ENCODE measurements at regions not wholly inside any gene's neighbourhood (a gene's known extent, or its start where the extent isn't known, plus 50 kb on each side); places are given as distances from the start of the nearest gene placed in this dataset.
"Not testable (repeated sequence)": the region's sequence is repeated elsewhere in the genome, so short reads cannot be mapped to it uniquely, and the experiment has no call there.

DNA sequence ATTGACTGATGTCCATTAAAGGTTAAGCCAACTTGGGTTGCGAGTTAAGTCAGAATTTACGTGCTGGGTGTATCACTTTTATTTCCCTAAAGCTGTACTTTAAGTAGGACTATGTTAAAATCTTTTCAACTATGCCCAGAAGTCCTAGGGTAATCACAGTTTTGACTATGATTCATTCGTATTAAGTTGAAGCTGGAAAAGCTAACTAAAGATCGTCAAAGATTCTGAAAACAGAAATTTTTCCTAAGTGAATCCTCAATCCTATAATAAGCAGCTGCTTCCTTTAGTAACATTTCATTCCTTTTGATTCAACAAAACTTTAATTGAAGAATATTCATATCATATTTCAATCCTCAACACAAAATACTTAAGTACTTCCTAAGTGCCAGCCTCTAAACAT is 460.4 kb downstream of the ACTL7B start:
- H3K36me3 Mint-ChIP-seq (ENCODE audit: insufficient read depth): no peaks in the 10 kb centered on the region
- peaks cover 11% of the 10 kb centered on the region for H3K9me3 Mint-ChIP-seq
- H3K27ac Mint-ChIP-seq (ENCODE audit: low read depth): no peak overlapping the region
- ATAC-seq (replicated peaks; ENCODE audit: extremely low read depth, poor library complexity, severe bottlenecking): no peak
- H3K4me3 Mint-ChIP-seq: no peak overlapping the region
- H3K27me3 Mint-ChIP-seq: no peaks in the 10 kb centered on the region
- DNase-seq (ENCODE audit: low spot score in 2 of 2): no peak
- H3K4me1 Mint-ChIP-seq: no peaks in the 10 kb centered on the region

DNA sequence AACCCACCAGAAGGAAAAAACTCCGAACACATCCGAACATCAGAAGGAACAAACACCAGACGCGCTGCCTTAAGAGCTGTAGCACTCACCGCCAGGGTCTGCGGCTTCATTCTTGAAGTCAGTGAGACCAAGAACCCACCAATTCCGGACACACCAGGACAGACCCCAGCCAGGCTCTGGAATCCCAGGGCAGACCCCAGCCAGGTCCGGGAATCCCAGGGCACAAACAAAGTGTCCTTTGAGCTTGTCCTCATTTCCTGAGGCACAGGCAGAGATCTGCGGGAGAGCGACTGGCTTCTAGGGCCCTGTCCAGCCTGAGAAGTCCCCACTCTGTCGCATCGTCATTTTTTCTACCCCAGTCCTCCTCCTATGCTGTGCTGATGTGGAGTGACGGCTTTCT is 461.1 kb downstream of the ACTL7B start:
- Mint-ChIP-seq H3K27me3 (no peaks in the 10 kb centered on the region), H3K36me3 (ENCODE audit: insufficient read depth) (no peaks in the 10 kb centered on the region), H3K4me1 (no peaks in the 10 kb centered on the region), H3K4me3 (no peak overlapping the region), H3K27ac (ENCODE audit: low read depth) (no peak overlapping the region), H3K9me3 (peaks cover 11% of the 10 kb centered on the region)
- DNase-seq (ENCODE audit: low spot score in 2 of 2): no peak
- no peak for ATAC-seq (replicated peaks; ENCODE audit: extremely low read depth, poor library complexity, severe bottlenecking)

DNA sequence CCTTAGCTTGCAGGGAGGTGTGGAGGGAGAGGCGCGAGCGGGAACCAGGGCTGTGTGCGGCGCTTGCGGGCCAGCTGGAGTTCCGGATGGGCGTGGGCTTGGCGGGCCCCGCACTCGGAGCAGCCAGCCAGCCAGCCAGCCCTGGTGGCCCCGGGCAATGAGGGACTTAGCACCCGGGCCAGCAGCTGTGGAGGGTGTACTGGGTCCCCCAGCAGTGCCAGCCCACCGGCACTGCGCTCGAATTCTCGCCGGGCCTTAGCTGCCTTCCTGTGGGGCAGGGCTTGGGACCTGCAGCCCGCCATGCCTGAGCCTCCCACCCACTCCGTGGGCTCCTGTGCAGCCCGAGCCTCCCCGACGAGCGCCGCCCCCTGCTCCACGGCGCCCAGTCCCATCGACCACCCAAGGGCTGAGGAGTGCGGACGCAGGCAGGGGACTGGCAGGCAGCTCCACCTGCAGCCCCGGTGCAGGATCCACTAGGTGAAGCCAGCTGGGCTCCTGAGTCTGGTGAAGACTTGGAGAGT is 462.2 kb downstream of the ACTL7B start:
- not testable (repeated sequence) for DNase-seq (ENCODE audit: low spot score in 2 of 2); H3K27me3 Mint-ChIP-seq; H3K9me3 Mint-ChIP-seq; ATAC-seq (replicated peaks; ENCODE audit: extremely low read depth, poor library complexity, severe bottlenecking); H3K4me3 Mint-ChIP-seq; H3K36me3 Mint-ChIP-seq (ENCODE audit: insufficient read depth); H3K27ac Mint-ChIP-seq (ENCODE audit: low read depth); H3K4me1 Mint-ChIP-seq

DNA sequence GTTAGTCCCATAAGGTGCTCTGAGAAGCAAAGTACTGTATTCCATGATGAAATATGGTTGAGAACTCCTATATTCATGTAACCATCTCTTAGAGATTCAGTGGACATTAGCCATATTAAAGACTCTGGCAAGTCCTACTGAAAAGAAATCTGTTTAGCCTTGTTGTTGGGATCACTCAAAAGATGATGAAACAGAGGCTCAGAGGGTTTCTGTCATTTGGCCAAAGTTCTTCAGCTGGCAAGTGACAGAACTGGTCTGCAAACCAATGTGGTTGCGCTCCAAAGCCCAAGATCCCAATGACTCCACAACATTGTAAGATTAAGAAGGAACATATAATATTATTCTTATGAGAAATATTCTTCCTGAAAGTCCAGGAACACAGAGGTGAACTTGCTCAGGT is 462.9 kb downstream of the ACTL7B start:
- Mint-ChIP-seq H3K27ac (ENCODE audit: low read depth) (no peak overlapping the region), H3K27me3 (no peaks in the 10 kb centered on the region), H3K4me1 (no peaks in the 10 kb centered on the region), H3K4me3 (no peak overlapping the region), H3K36me3 (ENCODE audit: insufficient read depth) (no peaks in the 10 kb centered on the region), H3K9me3 (peaks cover 6% of the 10 kb centered on the region)
- ATAC-seq (replicated peaks; ENCODE audit: extremely low read depth, poor library complexity, severe bottlenecking): no peak
- DNase-seq (ENCODE audit: low spot score in 2 of 2): no peak

DNA sequence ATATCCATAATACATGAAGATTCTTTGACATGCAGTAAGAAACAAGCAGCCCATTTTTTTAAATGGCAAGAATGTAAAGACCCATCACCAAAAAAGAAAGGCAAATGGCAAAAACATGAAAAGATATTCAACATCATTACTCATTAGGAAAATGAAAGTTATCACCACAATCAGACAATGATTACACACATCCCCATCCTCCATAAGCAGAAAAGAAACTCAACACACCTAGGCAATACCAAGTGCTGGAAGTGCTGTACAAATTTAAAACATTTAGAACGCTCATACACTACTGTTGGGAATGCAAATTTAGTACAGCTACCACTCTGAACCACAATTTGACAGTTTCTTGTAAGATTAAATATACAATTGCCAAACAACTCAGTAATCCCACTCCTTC is 466.7 kb downstream of the ACTL7B start:
- H3K27ac Mint-ChIP-seq (ENCODE audit: low read depth): no peak overlapping the region
- no peaks in the 10 kb centered on the region for H3K4me1 Mint-ChIP-seq
- H3K4me3 Mint-ChIP-seq: no peak overlapping the region

DNA sequence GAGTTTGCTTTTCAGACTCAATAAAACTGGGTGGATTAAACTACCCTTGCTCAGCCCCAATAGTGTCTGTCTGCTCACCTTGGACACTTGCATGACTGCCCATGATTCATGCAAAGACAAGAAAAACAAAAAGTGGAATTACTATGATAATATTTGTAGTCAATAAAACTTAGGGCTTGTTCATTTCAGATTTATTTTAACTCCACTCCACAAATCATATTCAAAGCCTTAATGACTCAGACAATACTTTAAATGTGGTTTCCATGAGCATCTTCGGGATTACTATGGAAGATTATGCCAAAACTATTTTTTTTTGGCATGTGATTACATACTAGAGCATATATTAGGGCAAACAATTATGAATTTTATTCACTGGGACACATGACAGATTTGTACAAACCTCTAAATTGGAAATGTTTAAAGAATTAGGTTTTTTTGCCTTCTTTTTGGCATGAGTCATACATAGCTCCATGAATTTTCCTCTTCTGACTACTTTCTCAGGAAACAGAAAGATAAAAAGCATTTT is 468.9 kb downstream of the ACTL7B start:
- no peak overlapping the region for H3K27ac Mint-ChIP-seq (ENCODE audit: low read depth)
- ATAC-seq (replicated peaks; ENCODE audit: extremely low read depth, poor library complexity, severe bottlenecking): no peak
- peaks cover 5% of the 10 kb centered on the region for H3K9me3 Mint-ChIP-seq

More for the DNA sequence above, 466.7 kb downstream of the ACTL7B start:
- no peaks in the 10 kb centered on the region for H3K36me3 Mint-ChIP-seq (ENCODE audit: insufficient read depth)
- H3K9me3 Mint-ChIP-seq: peaks cover 5% of the 10 kb centered on the region
- ATAC-seq (replicated peaks; ENCODE audit: extremely low read depth, poor library complexity, severe bottlenecking) (no peak), DNase-seq (ENCODE audit: low spot score in 2 of 2) (no peak)
- no peaks in the 10 kb centered on the region for H3K27me3 Mint-ChIP-seq

DNA sequence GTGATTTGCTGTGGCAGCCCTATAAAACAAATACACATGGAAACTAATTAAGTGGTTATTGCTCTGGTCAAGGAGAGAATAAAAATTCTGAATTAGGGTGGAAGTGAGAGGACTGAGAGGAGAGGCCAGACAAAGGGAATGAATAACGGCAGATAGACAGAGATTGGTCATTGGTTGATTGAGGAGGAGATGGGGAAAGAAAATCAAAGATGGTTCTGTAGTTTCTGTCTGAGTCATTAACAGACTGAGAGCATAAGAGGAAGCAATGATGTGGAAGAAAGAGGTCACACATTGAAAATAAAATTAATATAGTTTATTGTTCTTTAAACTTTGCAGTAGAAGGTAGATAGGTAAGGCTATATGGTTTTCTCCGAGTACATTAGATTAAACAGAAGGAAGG is 469.8 kb downstream of the ACTL7B start:
- Mint-ChIP-seq H3K9me3 (peaks cover 9% of the 10 kb centered on the region), H3K27me3 (no peaks in the 10 kb centered on the region), H3K27ac (ENCODE audit: low read depth) (no peak overlapping the region), H3K4me3 (no peak overlapping the region), H3K36me3 (ENCODE audit: insufficient read depth) (no peaks in the 10 kb centered on the region), H3K4me1 (no peaks in the 10 kb centered on the region)
- DNase-seq (ENCODE audit: low spot score in 2 of 2) (no peak), ATAC-seq (replicated peaks; ENCODE audit: extremely low read depth, poor library complexity, severe bottlenecking) (no peak)

More for the DNA sequence above, 468.9 kb downstream of the ACTL7B start:
- no peak for DNase-seq (ENCODE audit: low spot score in 2 of 2)
- Mint-ChIP-seq H3K4me3 (no peak overlapping the region), H3K4me1 (no peaks in the 10 kb centered on the region), H3K27me3 (no peaks in the 10 kb centered on the region), H3K36me3 (ENCODE audit: insufficient read depth) (no peaks in the 10 kb centered on the region)

DNA sequence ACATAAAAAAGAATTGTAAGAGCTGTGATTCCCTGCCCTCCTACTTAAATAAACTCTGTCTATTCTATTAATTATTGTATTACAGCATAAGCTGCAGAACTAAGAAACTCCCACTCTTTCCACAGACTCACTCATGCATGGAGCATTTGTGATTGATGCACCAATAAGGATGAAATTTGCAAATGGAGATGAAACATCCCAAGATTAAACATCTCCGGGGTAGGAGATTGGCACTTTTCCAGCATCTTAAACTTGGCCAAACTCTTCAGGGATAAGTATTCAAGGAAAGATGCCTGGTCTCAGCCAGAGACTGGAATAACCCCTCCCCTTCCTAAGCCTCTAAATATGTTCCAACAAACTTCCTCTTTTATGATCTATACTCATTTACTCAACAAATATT is 472.0 kb downstream of the ACTL7B start:
- Mint-ChIP-seq H3K27ac (ENCODE audit: low read depth) (no peak overlapping the region), H3K36me3 (ENCODE audit: insufficient read depth) (no peaks in the 10 kb centered on the region), H3K9me3 (peaks cover 9% of the 10 kb centered on the region), H3K4me3 (no peak overlapping the region), H3K4me1 (no peaks in the 10 kb centered on the region), H3K27me3 (no peaks in the 10 kb centered on the region)
- ATAC-seq (replicated peaks; ENCODE audit: extremely low read depth, poor library complexity, severe bottlenecking) (no peak), DNase-seq (ENCODE audit: low spot score in 2 of 2) (no peak)

DNA sequence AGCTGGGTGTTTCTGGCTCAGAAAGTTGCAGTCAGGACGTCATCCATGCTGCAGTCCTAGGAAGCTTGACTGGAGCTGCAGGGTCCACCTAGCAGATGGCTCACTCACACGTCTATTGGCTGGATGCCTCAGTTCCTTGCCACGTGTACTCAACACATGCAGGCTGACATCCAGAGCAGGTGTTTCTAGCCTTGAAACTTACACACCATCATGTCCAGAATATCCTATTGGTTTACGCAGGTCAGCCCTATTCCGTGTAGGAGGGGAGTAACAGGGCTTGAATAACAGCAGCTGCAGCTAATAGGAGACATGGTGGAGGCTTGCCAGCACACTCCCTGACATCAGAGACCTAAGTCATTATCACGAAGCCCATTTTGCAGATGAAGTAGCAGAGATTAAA is 473.5 kb downstream of the ACTL7B start:
- no peak for ATAC-seq (replicated peaks; ENCODE audit: extremely low read depth, poor library complexity, severe bottlenecking)
- no peaks in the 10 kb centered on the region for H3K4me1 Mint-ChIP-seq
- H3K27me3 Mint-ChIP-seq: no peaks in the 10 kb centered on the region
- H3K4me3 Mint-ChIP-seq: no peak overlapping the region
- no peak overlapping the region for H3K27ac Mint-ChIP-seq (ENCODE audit: low read depth)
- H3K36me3 Mint-ChIP-seq (ENCODE audit: insufficient read depth): no peaks in the 10 kb centered on the region
- peaks cover 9% of the 10 kb centered on the region for H3K9me3 Mint-ChIP-seq
- DNase-seq (ENCODE audit: low spot score in 2 of 2): no peak

DNA sequence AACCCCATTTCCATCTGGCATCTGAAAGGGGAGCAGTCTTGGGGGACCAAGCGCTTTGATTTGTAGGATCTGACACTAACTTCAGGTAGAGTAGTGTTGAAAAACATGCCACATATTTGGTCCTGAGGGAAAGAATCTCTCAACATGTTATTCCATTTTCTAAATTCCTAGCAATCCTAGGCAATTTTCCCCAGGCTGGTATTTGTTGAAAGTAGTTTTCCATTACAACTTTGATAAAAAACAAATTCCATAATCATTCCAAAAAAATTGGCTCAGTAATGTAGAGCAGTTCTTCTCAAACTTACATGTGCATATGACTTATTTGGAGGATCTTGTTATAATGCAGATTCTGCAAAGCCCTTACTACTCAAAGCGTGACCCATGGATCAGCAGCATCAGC is 477.9 kb downstream of the ACTL7B start:
- H3K27me3 Mint-ChIP-seq: no peaks in the 10 kb centered on the region
- ATAC-seq (replicated peaks; ENCODE audit: extremely low read depth, poor library complexity, severe bottlenecking) (no peak), DNase-seq (ENCODE audit: low spot score in 2 of 2) (no peak)
- H3K9me3 Mint-ChIP-seq: peaks cover 4% of the 10 kb centered on the region
- H3K27ac Mint-ChIP-seq (ENCODE audit: low read depth): no peak overlapping the region
- no peak overlapping the region for H3K4me3 Mint-ChIP-seq
- H3K4me1 Mint-ChIP-seq: no peaks in the 10 kb centered on the region
- no peaks in the 10 kb centered on the region for H3K36me3 Mint-ChIP-seq (ENCODE audit: insufficient read depth)

DNA sequence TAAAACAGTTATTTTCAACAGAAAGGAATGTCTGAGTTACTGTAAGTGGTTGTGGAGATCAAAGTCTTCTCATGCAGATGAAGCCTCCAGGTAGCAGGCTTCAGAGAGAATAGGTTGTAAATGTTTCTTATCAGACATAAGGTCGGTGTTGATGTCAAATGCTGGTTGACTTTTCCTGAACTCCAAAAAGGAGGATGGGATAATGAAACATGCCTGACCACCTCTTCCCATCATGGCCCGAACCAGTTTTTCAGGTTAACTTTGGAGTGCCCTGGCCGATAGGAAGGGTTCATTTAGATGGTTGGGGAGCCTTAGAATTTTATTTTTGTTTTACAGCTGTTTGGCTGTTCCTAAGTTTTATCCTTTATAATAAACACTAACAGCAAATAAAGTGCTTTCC is 478.4 kb downstream of the ACTL7B start:
- Mint-ChIP-seq H3K36me3 (ENCODE audit: insufficient read depth) (no peaks in the 10 kb centered on the region), H3K4me3 (no peak overlapping the region), H3K4me1 (no peaks in the 10 kb centered on the region), H3K27me3 (no peaks in the 10 kb centered on the region), H3K9me3 (peaks cover 4% of the 10 kb centered on the region), H3K27ac (ENCODE audit: low read depth) (no peak overlapping the region)
- ATAC-seq (replicated peaks; ENCODE audit: extremely low read depth, poor library complexity, severe bottlenecking) (no peak), DNase-seq (ENCODE audit: low spot score in 2 of 2) (no peak)

DNA sequence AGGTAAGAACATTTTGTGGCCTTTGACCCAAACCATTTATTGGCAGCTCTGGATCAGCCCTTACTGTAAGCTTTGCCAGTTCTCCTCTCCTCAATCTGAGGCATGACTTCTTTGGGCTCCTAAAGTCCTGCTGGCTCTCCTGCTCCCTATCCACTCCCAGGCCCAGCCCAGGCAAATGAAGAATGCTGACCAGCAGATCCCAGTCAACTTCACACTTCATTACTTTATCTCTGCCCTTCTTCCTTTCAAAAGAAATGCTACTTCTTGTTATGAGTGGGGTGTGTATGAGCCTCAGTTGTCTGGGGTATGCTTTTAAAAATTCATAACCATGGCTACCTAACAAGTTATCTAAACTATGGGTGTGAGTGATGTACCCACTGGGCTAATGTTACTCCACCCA is 479.6 kb downstream of the ACTL7B start:
- H3K27ac Mint-ChIP-seq (ENCODE audit: low read depth): no peak overlapping the region
- H3K4me3 Mint-ChIP-seq: no peak overlapping the region
- H3K27me3 Mint-ChIP-seq: no peaks in the 10 kb centered on the region
- ATAC-seq (replicated peaks; ENCODE audit: extremely low read depth, poor library complexity, severe bottlenecking) (no peak), DNase-seq (ENCODE audit: low spot score in 2 of 2) (no peak)
- H3K4me1 Mint-ChIP-seq: no peaks in the 10 kb centered on the region
- peaks cover 6% of the 10 kb centered on the region for H3K9me3 Mint-ChIP-seq
- H3K36me3 Mint-ChIP-seq (ENCODE audit: insufficient read depth): no peaks in the 10 kb centered on the region

DNA sequence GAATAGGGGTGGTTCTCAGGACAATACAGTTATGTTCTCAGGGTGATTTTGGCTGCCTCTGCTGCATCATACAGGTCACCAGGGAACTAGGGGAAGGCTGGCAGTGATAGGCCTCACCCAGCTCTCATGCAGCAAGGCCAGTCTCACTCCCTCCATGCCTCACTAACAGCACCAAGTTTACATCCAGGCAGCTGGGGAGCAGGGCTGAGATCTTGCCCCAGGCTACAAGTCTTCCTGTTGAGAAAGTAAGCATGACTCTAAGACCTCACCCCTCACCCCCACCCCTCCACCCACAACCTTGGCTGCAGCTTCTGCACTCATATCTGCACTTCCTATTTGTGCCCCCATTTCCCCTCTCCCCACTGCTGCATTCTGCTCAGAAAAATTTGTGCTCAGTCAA is 481.2 kb downstream of the ACTL7B start:
- no peaks in the 10 kb centered on the region for H3K4me1 Mint-ChIP-seq
- H3K27me3 Mint-ChIP-seq: no peaks in the 10 kb centered on the region
- no peak overlapping the region for H3K27ac Mint-ChIP-seq (ENCODE audit: low read depth)
- peaks cover 6% of the 10 kb centered on the region for H3K9me3 Mint-ChIP-seq
- H3K4me3 Mint-ChIP-seq: no peak overlapping the region
- DNase-seq (ENCODE audit: low spot score in 2 of 2): no peak
- H3K36me3 Mint-ChIP-seq (ENCODE audit: insufficient read depth): no peaks in the 10 kb centered on the region
- ATAC-seq (replicated peaks; ENCODE audit: extremely low read depth, poor library complexity, severe bottlenecking): no peak

DNA sequence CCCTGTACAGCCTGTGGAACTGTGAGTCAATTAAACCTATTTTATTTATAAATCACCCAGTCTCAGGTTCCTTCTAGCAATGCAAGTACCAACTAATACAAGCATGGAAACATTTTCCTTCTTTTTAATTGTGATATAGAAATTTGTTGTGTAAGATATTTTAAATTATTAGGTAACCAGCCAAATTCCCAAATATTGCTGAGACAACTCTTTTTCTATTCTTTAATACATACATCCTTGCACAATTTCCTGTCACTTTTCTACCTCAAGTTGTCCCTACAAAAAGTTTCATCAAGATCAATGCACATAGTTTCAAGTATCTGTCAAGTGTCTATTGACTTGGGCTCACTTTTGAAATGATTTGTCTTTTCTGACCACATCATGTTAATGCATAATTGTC is 488.6 kb downstream of the ACTL7B start:
- H3K4me1 Mint-ChIP-seq: no peaks in the 10 kb centered on the region
- peaks cover 6% of the 10 kb centered on the region for H3K9me3 Mint-ChIP-seq
- H3K4me3 Mint-ChIP-seq: no peak overlapping the region
- no peak for DNase-seq (ENCODE audit: low spot score in 2 of 2)
- no peak overlapping the region for H3K27ac Mint-ChIP-seq (ENCODE audit: low read depth)
- H3K36me3 Mint-ChIP-seq (ENCODE audit: insufficient read depth): no peaks in the 10 kb centered on the region
- no peak for ATAC-seq (replicated peaks; ENCODE audit: extremely low read depth, poor library complexity, severe bottlenecking)
- no peaks in the 10 kb centered on the region for H3K27me3 Mint-ChIP-seq

Measured in central memory CD8-positive, alpha-beta T cell (primary cell).